ENCODE measurements at regions not wholly inside any gene's neighbourhood (a gene's known extent, or its start where the extent isn't known, plus 50 kb on each side); places are given as distances from the start of the nearest gene placed in this dataset.

GRCh38 chr4:144903953-144904711 is 193.9 kb downstream of the ANAPC10 start:
- TF ChIP-seq, protein P1, sequence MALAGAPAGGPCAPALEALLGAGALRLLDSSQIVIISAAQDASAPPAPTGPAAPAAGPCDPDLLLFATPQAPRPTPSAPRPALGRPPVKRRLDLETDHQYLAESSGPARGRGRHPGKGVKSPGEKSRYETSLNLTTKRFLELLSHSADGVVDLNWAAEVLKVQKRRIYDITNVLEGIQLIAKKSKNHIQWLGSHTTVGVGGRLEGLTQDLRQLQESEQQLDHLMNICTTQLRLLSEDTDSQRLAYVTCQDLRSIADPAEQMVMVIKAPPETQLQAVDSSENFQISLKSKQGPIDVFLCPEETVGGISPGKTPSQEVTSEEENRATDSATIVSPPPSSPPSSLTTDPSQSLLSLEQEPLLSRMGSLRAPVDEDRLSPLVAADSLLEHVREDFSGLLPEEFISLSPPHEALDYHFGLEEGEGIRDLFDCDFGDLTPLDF (CRISPR knock-in tag; IDR thresholded peaks at IDR 0.05): no peak
- TF ChIP-seq, protein P2, sequence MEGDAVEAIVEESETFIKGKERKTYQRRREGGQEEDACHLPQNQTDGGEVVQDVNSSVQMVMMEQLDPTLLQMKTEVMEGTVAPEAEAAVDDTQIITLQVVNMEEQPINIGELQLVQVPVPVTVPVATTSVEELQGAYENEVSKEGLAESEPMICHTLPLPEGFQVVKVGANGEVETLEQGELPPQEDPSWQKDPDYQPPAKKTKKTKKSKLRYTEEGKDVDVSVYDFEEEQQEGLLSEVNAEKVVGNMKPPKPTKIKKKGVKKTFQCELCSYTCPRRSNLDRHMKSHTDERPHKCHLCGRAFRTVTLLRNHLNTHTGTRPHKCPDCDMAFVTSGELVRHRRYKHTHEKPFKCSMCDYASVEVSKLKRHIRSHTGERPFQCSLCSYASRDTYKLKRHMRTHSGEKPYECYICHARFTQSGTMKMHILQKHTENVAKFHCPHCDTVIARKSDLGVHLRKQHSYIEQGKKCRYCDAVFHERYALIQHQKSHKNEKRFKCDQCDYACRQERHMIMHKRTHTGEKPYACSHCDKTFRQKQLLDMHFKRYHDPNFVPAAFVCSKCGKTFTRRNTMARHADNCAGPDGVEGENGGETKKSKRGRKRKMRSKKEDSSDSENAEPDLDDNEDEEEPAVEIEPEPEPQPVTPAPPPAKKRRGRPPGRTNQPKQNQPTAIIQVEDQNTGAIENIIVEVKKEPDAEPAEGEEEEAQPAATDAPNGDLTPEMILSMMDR (IDR thresholded peaks at IDR 0.05): no peak
- TF ChIP-seq, protein P3, sequence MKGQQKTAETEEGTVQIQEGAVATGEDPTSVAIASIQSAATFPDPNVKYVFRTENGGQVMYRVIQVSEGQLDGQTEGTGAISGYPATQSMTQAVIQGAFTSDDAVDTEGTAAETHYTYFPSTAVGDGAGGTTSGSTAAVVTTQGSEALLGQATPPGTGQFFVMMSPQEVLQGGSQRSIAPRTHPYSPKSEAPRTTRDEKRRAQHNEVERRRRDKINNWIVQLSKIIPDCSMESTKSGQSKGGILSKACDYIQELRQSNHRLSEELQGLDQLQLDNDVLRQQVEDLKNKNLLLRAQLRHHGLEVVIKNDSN (CRISPR knock-in tag; IDR thresholded peaks at IDR 0.05): no peak
- TF ChIP-seq CREB1 (CRISPR knock-in tag; IDR thresholded peaks at IDR 0.05): no peak
- no peak for TF ChIP-seq ATF1 (CRISPR knock-in tag; IDR thresholded peaks at IDR 0.05)
- no peak for TF ChIP-seq ATF3 (CRISPR knock-in tag; conservative IDR thresholded peaks at IDR 0.05)
- TF ChIP-seq JUN (CRISPR knock-in tag; IDR thresholded peaks at IDR 0.05): no peak
- TF ChIP-seq, protein P4, sequence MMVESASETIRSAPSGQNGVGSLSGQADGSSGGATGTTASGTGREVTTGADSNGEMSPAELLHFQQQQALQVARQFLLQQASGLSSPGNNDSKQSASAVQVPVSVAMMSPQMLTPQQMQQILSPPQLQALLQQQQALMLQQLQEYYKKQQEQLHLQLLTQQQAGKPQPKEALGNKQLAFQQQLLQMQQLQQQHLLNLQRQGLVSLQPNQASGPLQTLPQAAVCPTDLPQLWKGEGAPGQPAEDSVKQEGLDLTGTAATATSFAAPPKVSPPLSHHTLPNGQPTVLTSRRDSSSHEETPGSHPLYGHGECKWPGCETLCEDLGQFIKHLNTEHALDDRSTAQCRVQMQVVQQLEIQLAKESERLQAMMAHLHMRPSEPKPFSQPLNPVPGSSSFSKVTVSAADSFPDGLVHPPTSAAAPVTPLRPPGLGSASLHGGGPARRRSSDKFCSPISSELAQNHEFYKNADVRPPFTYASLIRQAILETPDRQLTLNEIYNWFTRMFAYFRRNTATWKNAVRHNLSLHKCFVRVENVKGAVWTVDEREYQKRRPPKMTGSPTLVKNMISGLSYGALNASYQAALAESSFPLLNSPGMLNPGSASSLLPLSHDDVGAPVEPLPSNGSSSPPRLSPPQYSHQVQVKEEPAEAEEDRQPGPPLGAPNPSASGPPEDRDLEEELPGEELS (CRISPR knock-in tag; IDR thresholded peaks at IDR 0.05): no peak
- TF ChIP-seq ATF2 (CRISPR knock-in tag; IDR thresholded peaks at IDR 0.05; ENCODE audit: borderline replicate concordance, low read depth): no peak
- TF ChIP-seq, protein P5, sequence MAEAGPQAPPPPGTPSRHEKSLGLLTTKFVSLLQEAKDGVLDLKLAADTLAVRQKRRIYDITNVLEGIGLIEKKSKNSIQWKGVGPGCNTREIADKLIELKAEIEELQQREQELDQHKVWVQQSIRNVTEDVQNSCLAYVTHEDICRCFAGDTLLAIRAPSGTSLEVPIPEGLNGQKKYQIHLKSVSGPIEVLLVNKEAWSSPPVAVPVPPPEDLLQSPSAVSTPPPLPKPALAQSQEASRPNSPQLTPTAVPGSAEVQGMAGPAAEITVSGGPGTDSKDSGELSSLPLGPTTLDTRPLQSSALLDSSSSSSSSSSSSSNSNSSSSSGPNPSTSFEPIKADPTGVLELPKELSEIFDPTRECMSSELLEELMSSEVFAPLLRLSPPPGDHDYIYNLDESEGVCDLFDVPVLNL (CRISPR knock-in tag; IDR thresholded peaks at IDR 0.05; ENCODE audit: borderline replicate concordance, low read depth): no peak

Measured in WTC11 (cell line).